GM23338 (cell line): ENCODE measurements at regions not wholly inside any gene's neighbourhood (a gene's known extent, or its start where the extent isn't known, plus 50 kb on each side); places are given as distances from the start of the nearest gene placed in this dataset.

ENCODE experiments used
- ATAC-seq: fragments of 200-7000 bp; cut with Tn5 transposase; 3 replicates; pipeline ENCODE4 v1.9.1; 2020
- DNase-seq: peaks from one replicate; pipeline ENCODE4 v3.0.0-alpha.2; 2015; ENCODE audit warnings: low spot score
- H2AFZ ChIP-seq: fragments of 200-600 bp; sonication (generic); 2 replicates; pipeline ENCODE4 v1.8.0; 2016; ENCODE audit warnings: antibody characterized with exemption, mild to moderate bottlenecking, moderate library complexity
- H3F3A ChIP-seq: fragments of 200-600 bp; sonication (generic); replicated peaks from 2 replicates; pipeline ENCODE4 v1.8.0; 2017; ENCODE audit warnings: antibody characterized with exemption, mixed run types, low read depth
- H3K27ac ChIP-seq: fragments of 200-600 bp; sonication (generic); 2 replicates; pipeline ENCODE4 v1.6.1; 2016; ENCODE audit warnings: low read depth
- H3K27me3 ChIP-seq: fragments of 200-600 bp; sonication (generic); 2 replicates; pipeline ENCODE4 v1.8.0; 2016; ENCODE audit warnings: mild to moderate bottlenecking, mixed run types, moderate library complexity; ENCODE audit not compliant: insufficient read depth
- H3K36me3 ChIP-seq: fragments of 200-600 bp; sonication (generic); 2 replicates; pipeline ENCODE4 v1.8.0; 2016; ENCODE audit warnings: mild to moderate bottlenecking; ENCODE audit not compliant: insufficient read depth
- H3K4me1 ChIP-seq: fragments of 200-600 bp; sonication (generic); 2 replicates; pipeline ENCODE4 v1.8.0; 2016; ENCODE audit warnings: mild to moderate bottlenecking, moderate library complexity; ENCODE audit not compliant: insufficient read depth
- H3K4me2 ChIP-seq: fragments of 200-600 bp; sonication (generic); 2 replicates; pipeline ENCODE4 v1.7.1; 2017; ENCODE audit warnings: mixed run types
- H3K4me3 ChIP-seq: fragments of 200-600 bp; sonication (generic); 2 replicates; pipeline ENCODE4 v1.6.1; 2016; ENCODE audit warnings: mixed run types
- H3K79me2 ChIP-seq: fragments of 200-600 bp; sonication (generic); replicated peaks from 2 replicates; pipeline ENCODE4 v1.8.0; 2017; ENCODE audit warnings: mild to moderate bottlenecking; ENCODE audit not compliant: insufficient read depth
- H3K9me2 ChIP-seq: fragments of 200-600 bp; sonication (generic); 2 replicates; pipeline ENCODE4 v1.8.0; 2017; ENCODE audit not compliant: insufficient read depth
- H4K20me1 ChIP-seq: fragments of 200-600 bp; sonication (generic); replicated peaks from 2 replicates; pipeline ENCODE4 v1.8.0; 2017; ENCODE audit warnings: mild to moderate bottlenecking; ENCODE audit not compliant: insufficient read depth
- H3K27ac Mint-ChIP-seq: 2 replicates; pipeline ENCODE4 v1.8.0; 2020; ENCODE audit warnings: inconsistent platforms, mild to moderate bottlenecking, moderate library complexity, mixed read lengths
- H3K27me3 Mint-ChIP-seq: 3 replicates; pipeline ENCODE4 v1.8.0; 2022; ENCODE audit warnings: low read depth, mild to moderate bottlenecking, moderate library complexity, mixed read lengths, inconsistent platforms; ENCODE audit not compliant: insufficient read depth, poor library complexity
- H3K36me3 Mint-ChIP-seq: 3 replicates; pipeline ENCODE4 v1.8.0; 2021; ENCODE audit warnings: low read depth, mild to moderate bottlenecking, inconsistent platforms, moderate library complexity, mixed read lengths
- H3K4me1 Mint-ChIP-seq: 3 replicates; pipeline ENCODE4 v1.8.0; 2020; ENCODE audit warnings: mild to moderate bottlenecking, inconsistent platforms, mixed read lengths
- H3K4me3 Mint-ChIP-seq: 3 replicates; pipeline ENCODE4 v1.8.0; 2021; ENCODE audit warnings: moderate library complexity, mild to moderate bottlenecking, inconsistent platforms, mixed read lengths
- H3K9me3 Mint-ChIP-seq: 3 replicates; pipeline ENCODE4 v1.8.0; 2020; ENCODE audit warnings: moderate library complexity, mild to moderate bottlenecking, inconsistent platforms, mixed read lengths
- CREB1 ChIP-seq: fragments of 250-450 bp; sonication (Bioruptor Pico); IDR thresholded peaks from 2 replicates; pipeline ENCODE4 v1.5.0; 2020; ENCODE audit warnings: low read depth, mild to moderate bottlenecking, moderate library complexity
- EZH2 ChIP-seq: fragments of 200-600 bp; sonication (generic); IDR thresholded peaks from one replicate; pipeline ENCODE4 v1.8.0; 2017; ENCODE audit warnings: antibody characterized with exemption, mild to moderate bottlenecking, low read depth; ENCODE audit not compliant: unreplicated experiment
- JUNB ChIP-seq: IDR thresholded peaks from one replicate; pipeline ENCODE4 v1.6.1; 2016; ENCODE audit warnings: antibody characterized with exemption; ENCODE audit not compliant: unreplicated experiment
- NANOG ChIP-seq: IDR thresholded peaks from 2 replicates; pipeline ENCODE4 v1.6.1; 2016; ENCODE audit warnings: antibody characterized with exemption, borderline replicate concordance
- POLR2AphosphoS5 ChIP-seq: IDR thresholded peaks from 2 replicates; pipeline ENCODE4 v1.6.1; 2016; ENCODE audit warnings: antibody characterized with exemption, low read depth
- REST ChIP-seq: IDR thresholded peaks from one replicate; pipeline ENCODE4 v1.6.1; 2018; ENCODE audit warnings: antibody characterized with exemption; ENCODE audit not compliant: unreplicated experiment
- STAT1 ChIP-seq: IDR thresholded peaks from one replicate; pipeline ENCODE4 v1.6.1; 2016; ENCODE audit warnings: antibody characterized with exemption; ENCODE audit not compliant: unreplicated experiment
- ZNF114 ChIP-seq: fragments of 250-450 bp; sonication (Bioruptor Pico); IDR thresholded peaks from 2 replicates; pipeline ENCODE4 v1.5.0; 2020; ENCODE audit warnings: mild to moderate bottlenecking, moderate library complexity
- ZNF331 ChIP-seq: fragments of 250-450 bp; sonication (Bioruptor Pico); IDR thresholded peaks from 2 replicates; pipeline ENCODE4 v1.5.0; 2020; ENCODE audit warnings: low read depth, mild to moderate bottlenecking, moderate library complexity
- TF ChIP-seq, protein P1 (sequence below), 2 experiments: fragments of 200-600 bp in 1 of 2; sonication (generic) in 1 of 2; conservative IDR thresholded peaks; 2 replicates each; pipeline versions ENCODE4 v1.5.1 to v1.6.1; 2016 to 2017; ENCODE audit warnings: antibody characterized with exemption in 2 of 2, low read depth in 2 of 2, mild to moderate bottlenecking in 2 of 2, moderate library complexity in 1 of 2
- TF ChIP-seq, protein P2 (sequence below): IDR thresholded peaks from 2 replicates; pipeline ENCODE4 v1.6.1; 2016; ENCODE audit warnings: antibody characterized with exemption
- TF ChIP-seq, protein P3 (sequence below): fragments of 250-450 bp; sonication (Bioruptor Pico); IDR thresholded peaks from 2 replicates; pipeline ENCODE4 v1.5.0; 2020; ENCODE audit warnings: mild to moderate bottlenecking, moderate library complexity

DNA sequence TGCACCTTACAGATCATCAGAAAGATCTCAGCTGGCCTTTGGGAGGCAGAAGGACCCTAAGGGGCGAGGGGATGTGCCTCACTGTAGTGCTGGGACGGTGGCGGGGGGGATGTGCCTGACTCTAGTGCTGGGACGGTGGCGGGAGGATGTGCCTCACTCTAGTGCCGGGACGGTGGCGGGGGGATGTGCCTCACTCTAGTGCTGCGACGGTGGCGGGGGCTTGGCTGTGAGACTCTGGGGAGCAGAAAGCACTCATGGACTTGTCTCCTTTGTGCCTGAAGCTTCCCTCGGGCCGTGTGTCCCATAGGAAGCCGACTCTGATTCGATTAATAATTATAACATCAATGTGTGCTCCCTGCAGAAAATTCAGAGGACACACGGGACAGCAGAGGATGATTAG is 126.6 kb downstream of the ZNF664 start:
- Mint-ChIP-seq H3K9me3 (peaks cover 35% of the 10 kb centered on the region), H3K27me3 (peaks cover 4% of the 10 kb centered on the region), H3K36me3 (peaks cover 19% of the 10 kb centered on the region), H3K27ac (no peak overlapping the region), H3K4me1 (peaks cover 12% of the 10 kb centered on the region), H3K4me3 (no peak overlapping the region)
- peaks cover 5% of the 10 kb centered on the region; the same call in 1 of the 2 replicates for H3K4me1 ChIP-seq
- no peaks in the 10 kb centered on the region for H3K79me2 ChIP-seq
- no peak for DNase-seq
- no peak overlapping the region for H3K27ac ChIP-seq
- H4K20me1 ChIP-seq, result no peaks in the 10 kb centered on the region
- 0 out of 2 replicates have a peak, but pooled peaks cover 3% of the 10 kb centered on the region for H3K9me2 ChIP-seq
- H2AFZ ChIP-seq, result no peak overlapping the region
- no peaks in the 10 kb centered on the region for H3K27me3 ChIP-seq
- H3K36me3 ChIP-seq, result no peaks in the 10 kb centered on the region; the same call in 1 of the 2 replicates
- no peak overlapping the region for H3K4me3 ChIP-seq
- H3F3A ChIP-seq, result no peaks in the 10 kb centered on the region
- ATAC-seq, result no peak
- TF ChIP-seq ZNF114 (CRISPR knock-in tag) (no peak), POLR2AphosphoS5 (no peak), REST (no peak), CREB1 (CRISPR knock-in tag) (no peak), ZNF331 (CRISPR knock-in tag) (no peak), JUNB (no peak), STAT1 (no peak), EZH2 (no peak), NANOG (no peak)
- TF ChIP-seq, protein P1, sequence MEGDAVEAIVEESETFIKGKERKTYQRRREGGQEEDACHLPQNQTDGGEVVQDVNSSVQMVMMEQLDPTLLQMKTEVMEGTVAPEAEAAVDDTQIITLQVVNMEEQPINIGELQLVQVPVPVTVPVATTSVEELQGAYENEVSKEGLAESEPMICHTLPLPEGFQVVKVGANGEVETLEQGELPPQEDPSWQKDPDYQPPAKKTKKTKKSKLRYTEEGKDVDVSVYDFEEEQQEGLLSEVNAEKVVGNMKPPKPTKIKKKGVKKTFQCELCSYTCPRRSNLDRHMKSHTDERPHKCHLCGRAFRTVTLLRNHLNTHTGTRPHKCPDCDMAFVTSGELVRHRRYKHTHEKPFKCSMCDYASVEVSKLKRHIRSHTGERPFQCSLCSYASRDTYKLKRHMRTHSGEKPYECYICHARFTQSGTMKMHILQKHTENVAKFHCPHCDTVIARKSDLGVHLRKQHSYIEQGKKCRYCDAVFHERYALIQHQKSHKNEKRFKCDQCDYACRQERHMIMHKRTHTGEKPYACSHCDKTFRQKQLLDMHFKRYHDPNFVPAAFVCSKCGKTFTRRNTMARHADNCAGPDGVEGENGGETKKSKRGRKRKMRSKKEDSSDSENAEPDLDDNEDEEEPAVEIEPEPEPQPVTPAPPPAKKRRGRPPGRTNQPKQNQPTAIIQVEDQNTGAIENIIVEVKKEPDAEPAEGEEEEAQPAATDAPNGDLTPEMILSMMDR (conservative IDR thresholded peaks at IDR 0.05; ENCODE audit: low read depth in 2 of 2), result no peak
- TF ChIP-seq, protein P2, sequence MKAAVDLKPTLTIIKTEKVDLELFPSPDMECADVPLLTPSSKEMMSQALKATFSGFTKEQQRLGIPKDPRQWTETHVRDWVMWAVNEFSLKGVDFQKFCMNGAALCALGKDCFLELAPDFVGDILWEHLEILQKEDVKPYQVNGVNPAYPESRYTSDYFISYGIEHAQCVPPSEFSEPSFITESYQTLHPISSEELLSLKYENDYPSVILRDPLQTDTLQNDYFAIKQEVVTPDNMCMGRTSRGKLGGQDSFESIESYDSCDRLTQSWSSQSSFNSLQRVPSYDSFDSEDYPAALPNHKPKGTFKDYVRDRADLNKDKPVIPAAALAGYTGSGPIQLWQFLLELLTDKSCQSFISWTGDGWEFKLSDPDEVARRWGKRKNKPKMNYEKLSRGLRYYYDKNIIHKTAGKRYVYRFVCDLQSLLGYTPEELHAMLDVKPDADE, result no peak
- TF ChIP-seq, protein P3, sequence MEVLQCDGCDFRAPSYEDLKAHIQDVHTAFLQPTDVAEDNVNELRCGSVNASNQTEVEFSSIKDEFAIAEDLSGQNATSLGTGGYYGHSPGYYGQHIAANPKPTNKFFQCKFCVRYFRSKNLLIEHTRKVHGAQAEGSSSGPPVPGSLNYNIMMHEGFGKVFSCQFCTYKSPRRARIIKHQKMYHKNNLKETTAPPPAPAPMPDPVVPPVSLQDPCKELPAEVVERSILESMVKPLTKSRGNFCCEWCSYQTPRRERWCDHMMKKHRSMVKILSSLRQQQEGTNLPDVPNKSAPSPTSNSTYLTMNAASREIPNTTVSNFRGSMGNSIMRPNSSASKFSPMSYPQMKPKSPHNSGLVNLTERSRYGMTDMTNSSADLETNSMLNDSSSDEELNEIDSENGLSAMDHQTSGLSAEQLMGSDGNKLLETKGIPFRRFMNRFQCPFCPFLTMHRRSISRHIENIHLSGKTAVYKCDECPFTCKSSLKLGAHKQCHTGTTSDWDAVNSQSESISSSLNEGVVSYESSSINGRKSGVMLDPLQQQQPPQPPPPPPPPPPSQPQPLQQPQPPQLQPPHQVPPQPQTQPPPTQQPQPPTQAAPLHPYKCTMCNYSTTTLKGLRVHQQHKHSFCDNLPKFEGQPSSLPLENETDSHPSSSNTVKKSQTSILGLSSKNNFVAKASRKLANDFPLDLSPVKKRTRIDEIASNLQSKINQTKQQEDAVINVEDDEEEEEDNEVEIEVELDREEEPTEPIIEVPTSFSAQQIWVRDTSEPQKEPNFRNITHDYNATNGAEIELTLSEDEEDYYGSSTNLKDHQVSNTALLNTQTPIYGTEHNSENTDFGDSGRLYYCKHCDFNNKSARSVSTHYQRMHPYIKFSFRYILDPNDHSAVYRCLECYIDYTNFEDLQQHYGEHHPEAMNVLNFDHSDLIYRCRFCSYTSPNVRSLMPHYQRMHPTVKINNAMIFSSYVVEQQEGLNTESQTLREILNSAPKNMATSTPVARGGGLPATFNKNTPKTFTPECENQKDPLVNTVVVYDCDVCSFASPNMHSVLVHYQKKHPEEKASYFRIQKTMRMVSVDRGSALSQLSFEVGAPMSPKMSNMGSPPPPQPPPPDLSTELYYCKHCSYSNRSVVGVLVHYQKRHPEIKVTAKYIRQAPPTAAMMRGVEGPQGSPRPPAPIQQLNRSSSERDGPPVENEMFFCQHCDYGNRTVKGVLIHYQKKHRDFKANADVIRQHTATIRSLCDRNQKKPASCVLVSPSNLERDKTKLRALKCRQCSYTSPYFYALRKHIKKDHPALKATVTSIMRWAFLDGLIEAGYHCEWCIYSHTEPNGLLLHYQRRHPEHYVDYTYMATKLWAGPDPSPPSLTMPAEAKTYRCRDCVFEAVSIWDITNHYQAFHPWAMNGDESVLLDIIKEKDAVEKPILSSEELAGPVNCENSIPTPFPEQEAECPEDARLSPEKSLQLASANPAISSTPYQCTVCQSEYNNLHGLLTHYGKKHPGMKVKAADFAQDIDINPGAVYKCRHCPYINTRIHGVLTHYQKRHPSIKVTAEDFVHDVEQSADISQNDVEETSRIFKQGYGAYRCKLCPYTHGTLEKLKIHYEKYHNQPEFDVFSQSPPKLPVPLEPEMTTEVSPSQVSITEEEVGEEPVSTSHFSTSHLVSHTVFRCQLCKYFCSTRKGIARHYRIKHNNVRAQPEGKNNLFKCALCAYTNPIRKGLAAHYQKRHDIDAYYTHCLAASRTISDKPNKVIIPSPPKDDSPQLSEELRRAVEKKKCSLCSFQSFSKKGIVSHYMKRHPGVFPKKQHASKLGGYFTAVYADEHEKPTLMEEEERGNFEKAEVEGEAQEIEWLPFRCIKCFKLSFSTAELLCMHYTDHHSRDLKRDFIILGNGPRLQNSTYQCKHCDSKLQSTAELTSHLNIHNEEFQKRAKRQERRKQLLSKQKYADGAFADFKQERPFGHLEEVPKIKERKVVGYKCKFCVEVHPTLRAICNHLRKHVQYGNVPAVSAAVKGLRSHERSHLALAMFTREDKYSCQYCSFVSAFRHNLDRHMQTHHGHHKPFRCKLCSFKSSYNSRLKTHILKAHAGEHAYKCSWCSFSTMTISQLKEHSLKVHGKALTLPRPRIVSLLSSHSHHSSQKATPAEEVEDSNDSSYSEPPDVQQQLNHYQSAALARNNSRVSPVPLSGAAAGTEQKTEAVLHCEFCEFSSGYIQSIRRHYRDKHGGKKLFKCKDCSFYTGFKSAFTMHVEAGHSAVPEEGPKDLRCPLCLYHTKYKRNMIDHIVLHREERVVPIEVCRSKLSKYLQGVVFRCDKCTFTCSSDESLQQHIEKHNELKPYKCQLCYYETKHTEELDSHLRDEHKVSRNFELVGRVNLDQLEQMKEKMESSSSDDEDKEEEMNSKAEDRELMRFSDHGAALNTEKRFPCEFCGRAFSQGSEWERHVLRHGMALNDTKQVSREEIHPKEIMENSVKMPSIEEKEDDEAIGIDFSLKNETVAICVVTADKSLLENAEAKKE (CRISPR knock-in tag), result no peak
- no peak overlapping the region for H3K4me2 ChIP-seq
